Vagina (tissue), 2 donors: ENCODE measurements at regions not wholly inside any gene's neighbourhood (a gene's known extent, or its start where the extent isn't known, plus 50 kb on each side); places are given as distances from the start of the nearest gene placed in this dataset.

Experiments
- CTCF ChIP-seq, 3 experiments: fragments of 450-650 bp in 2 of 3; fragments of 200-600 bp in 1 of 3; sonication (generic) in 1 of 3; IDR thresholded peaks; one replicate each; pipeline ENCODE4 v1.5.1; 2017 to 2019; ENCODE audit warnings: antibody characterized with exemption in 3 of 3, mild to moderate bottlenecking in 2 of 3, moderate library complexity in 2 of 3
- POLR2A ChIP-seq, 2 donors: fragments of 450-650 bp; IDR thresholded peaks; one replicate each; pipeline ENCODE4 v1.6.1; 2017; ENCODE audit warnings: antibody characterized with exemption in 2 of 2, mild to moderate bottlenecking in 2 of 2, moderate library complexity in 2 of 2

- TF ChIP-seq POLR2A (IDR thresholded peaks at IDR 0.05) (no peak), CTCF (IDR thresholded peaks at IDR 0.05) (no peak)
Observed at GRCh38 chr2:8119782-8120505, 561.9 kb upstream of the ID2 start.
